ENCODE measurements at regions not wholly inside any gene's neighbourhood (a gene's known extent, or its start where the extent isn't known, plus 50 kb on each side); places are given as distances from the start of the nearest gene placed in this dataset.

GRCh38 chr3:124413989-124414598 lies 316.2 kb upstream of the UMPS start:
- Histone ChIP-seq H3K23me2 (ENCODE audit: low read depth, low read length) (no peaks in the 10 kb centered on the region), H2BK5ac (ENCODE audit: low read depth, low read length) (no peak overlapping the region), H3K23ac (ENCODE audit: insufficient read length) (no peak overlapping the region), H2BK20ac (ENCODE audit: low read length) (no peak overlapping the region), H2BK15ac (ENCODE audit: low read length) (no peak overlapping the region), H3K4me3 (ENCODE audit: extremely low read depth in 1 of 4, insufficient read depth in 2 of 4, low read depth in 3 of 4, low read length in 4 of 4) (no peak overlapping the region), H4K91ac (replicated peaks; ENCODE audit: insufficient read length, low read length) (no peak overlapping the region), H4K5ac (ENCODE audit: insufficient read length, low read depth, low read length) (no peak overlapping the region), H3K4me2 (ENCODE audit: insufficient read depth in 1 of 2, low read depth in 2 of 2, low read length in 2 of 2) (no peak overlapping the region), H4K8ac (ENCODE audit: extremely low read depth, insufficient read depth, low read length) (no peak overlapping the region), H4K20me1 (replicated peaks in 1 of 2; ENCODE audit: control insufficient read depth in 1 of 2, insufficient read depth in 2 of 2, low read length in 2 of 2) (peaks cover 0 to 1% of the 10 kb centered on the region in 2 experiments), H3K9me3 (ENCODE audit: insufficient read depth in 2 of 2, low read depth in 1 of 2, low read length in 1 of 2) (no peaks in the 10 kb centered on the region), H2AK5ac (ENCODE audit: low read depth, low read length) (no peak overlapping the region), H3K4me1 (replicated peaks in 1 of 4; ENCODE audit: control insufficient read depth in 3 of 4, insufficient read depth in 4 of 4, low read length in 3 of 4) (no peaks in the 10 kb centered on the region), H2BK12ac (ENCODE audit: low read depth, low read length) (no peak overlapping the region), H3K36me3 (ENCODE audit: control insufficient read depth in 2 of 4, insufficient read depth in 4 of 4, low read length in 3 of 4) (no peaks in the 10 kb centered on the region), H3K14ac (ENCODE audit: insufficient read length) (no peak overlapping the region), H3K18ac (ENCODE audit: extremely low read depth, low read length) (no peak overlapping the region), H3K79me1 (ENCODE audit: low read depth, low read length) (no peaks in the 10 kb centered on the region), H3K79me2 (ENCODE audit: control insufficient read depth in 1 of 2, insufficient read depth in 2 of 2, low read length in 2 of 2) (no peaks in the 10 kb centered on the region), H3K27me3 (replicated peaks in 1 of 4; ENCODE audit: control insufficient read depth in 3 of 4, extremely low read depth in 1 of 4, insufficient read depth in 3 of 4, low read length in 3 of 4) (no peaks in the 10 kb centered on the region), H2BK120ac (replicated peaks; ENCODE audit: low read depth, low read length) (no peak overlapping the region), H3K56ac (replicated peaks; ENCODE audit: insufficient read length, low read depth, low read length) (no peak overlapping the region), H3K9ac (replicated peaks in 1 of 4; ENCODE audit: extremely low read depth in 1 of 4, low read depth in 3 of 4, low read length in 3 of 4) (no peak overlapping the region), H3K27ac (ENCODE audit: low read depth, low read length) (no peak overlapping the region), H3K4ac (replicated peaks; ENCODE audit: insufficient read length, low read depth, low read length) (no peak overlapping the region), H2AFZ (ENCODE audit: low read length) (no peak overlapping the region)
- CTCF ChIA-PET (ENCODE audit: partially characterized antibody), result interaction anchor here (0.9 to 1.7 kb wide), 4 partner anchors 12 to 146 kb away, joined by 3 to 8 read pairs (median 3); no protein-coding TSS in a partner anchor
- POLR2A ChIA-PET (ENCODE audit: partially characterized antibody), result interaction anchor here (0.6 kb wide), 1 partner anchor 44 kb away, joined by 4 read pairs; no protein-coding TSS in a partner anchor
- FAIRE-seq (no peak), DNase-seq (ENCODE audit: low read depth in 1 of 2, low spot score in 2 of 2) (no peak)
- no peak for TF ChIP-seq NRF1 (IDR thresholded peaks at IDR 0.05; ENCODE audit: low read depth, low read length)
- no peak for TF ChIP-seq RAD21 (IDR thresholded peaks at IDR 0.05 in 1 of 2, conservative IDR thresholded peaks at IDR 0.05 in 1 of 2; ENCODE audit: low read depth in 2 of 2, low read length in 2 of 2)
- no peak for TF ChIP-seq BRCA1 (IDR thresholded peaks at IDR 0.05; ENCODE audit: low read depth, low read length)
- TF ChIP-seq SP1 (IDR thresholded peaks at IDR 0.05; ENCODE audit: low read depth, low read length), result no peak
- 91% methylated on average over 7 of the region's 7 CpGs; no CpG with 5 or more reads in 1 of the 2 experiments for WGBS, 2 experiments (ENCODE audit: extremely low coverage in 1 of 2, insufficient coverage in 1 of 2, insufficient read length in 1 of 2, insufficient replicate concordance in 2 of 2, low coverage in 1 of 2, low lambda C conversion rate in 2 of 2, missing lambda C conversion rate in 1 of 2)
